Tibial artery (tissue), 4 donors: ENCODE measurements at regions not wholly inside any gene's neighbourhood (a gene's known extent, or its start where the extent isn't known, plus 50 kb on each side); places are given as distances from the start of the nearest gene placed in this dataset.

Experiments
- DNase-seq, 2 donors: peaks; one replicate each; pipeline ENCODE4 v3.0.0-alpha.2; 2019
- H3K27ac ChIP-seq, 2 donors: fragments of 200-600 bp; sonication (generic) in 1 of 2; 1 replicate in 1 of 2; 2 replicates in 1 of 2; pipeline ENCODE4 v1.5.1; 2018 to 2019; ENCODE audit warnings: mild to moderate bottlenecking in 1 of 2
- H3K27me3 ChIP-seq, 2 donors: fragments of 200-600 bp; sonication (generic) in 1 of 2; one replicate each; pipeline versions ENCODE4 v1.5.1 to v1.6.0; 2016 to 2019
- H3K36me3 ChIP-seq, 3 donors: fragments of 200-600 bp; sonication (generic) in 2 of 3; one replicate each; pipeline ENCODE4 v1.5.1; 2016 to 2019; ENCODE audit warnings: mild to moderate bottlenecking in 2 of 3
- H3K4me1 ChIP-seq, 4 donors: fragments of 200-600 bp; sonication (generic) in 2 of 4; 1 replicate in 3 of 4; 2 replicates in 1 of 4; pipeline ENCODE4 v1.5.1; 2016 to 2019
- H3K4me3 ChIP-seq, 2 donors: fragments of 200-600 bp; sonication (generic) in 1 of 2; 1 replicate in 1 of 2; 2 replicates in 1 of 2; pipeline ENCODE4 v1.5.1; 2018 to 2019; ENCODE audit warnings: mild to moderate bottlenecking in 2 of 2
- H3K9me3 ChIP-seq, 3 donors: fragments of 200-600 bp; sonication (generic) in 1 of 3; one replicate each; pipeline ENCODE4 v1.5.1; 2016 to 2019
- CTCF ChIP-seq, 2 experiments: fragments of 200-600 bp in 1 of 2; fragments of 450-650 bp in 1 of 2; IDR thresholded peaks; one replicate each; pipeline ENCODE4 v1.5.1; 2017 to 2019; ENCODE audit warnings: antibody characterized with exemption in 2 of 2, mild to moderate bottlenecking in 1 of 2, moderate library complexity in 1 of 2
- intact Hi-C: fragments of 100-400 bp; cut with DNase I; formaldehyde crosslinking; loops from one replicate; pipeline ENCODE4 v1.15.0; 2023; ENCODE audit warnings: low total_unique reads

GRCh38 chr15:53251523-53251922, 461.4 kb upstream of the ONECUT1 start:
- DNase-seq, result no peak
- H3K4me1 ChIP-seq, result no peaks in the 10 kb centered on the region

GRCh38 chr15:53247041-53247708, 457.0 kb upstream of the ONECUT1 start:
- no peak for TF ChIP-seq CTCF (IDR thresholded peaks at IDR 0.05)
- no peak overlapping the region for H3K27ac ChIP-seq
- no peaks in the 10 kb centered on the region for H3K36me3 ChIP-seq
- intact Hi-C loops, result no loop called here
- H3K4me3 ChIP-seq, result no peak overlapping the region
- H3K27me3 ChIP-seq, result no peaks in the 10 kb centered on the region
- H3K4me1 ChIP-seq, result no peaks in the 10 kb centered on the region
- H3K9me3 ChIP-seq, result no peaks in the 10 kb centered on the region
- DNase-seq, result no peak

More at GRCh38 chr15:53251523-53251922, 461.4 kb upstream of the ONECUT1 start:
- Histone ChIP-seq H3K4me3 (no peak overlapping the region), H3K27ac (no peak overlapping the region), H3K9me3 (no peaks in the 10 kb centered on the region), H3K27me3 (no peaks in the 10 kb centered on the region), H3K36me3 (no peaks in the 10 kb centered on the region)
- no peak for TF ChIP-seq CTCF (IDR thresholded peaks at IDR 0.05)
- intact Hi-C loops, result no loop called here

GRCh38 chr15:53246404-53246803, 456.3 kb upstream of the ONECUT1 start:
- no peaks in the 10 kb centered on the region for H3K27me3 ChIP-seq
- intact Hi-C loops, result no loop called here
- no peaks in the 10 kb centered on the region for H3K4me1 ChIP-seq

GRCh38 chr15:53233801-53234200, 443.7 kb upstream of the ONECUT1 start:
- Histone ChIP-seq H3K36me3 (no peaks in the 10 kb centered on the region), H3K27me3 (no peaks in the 10 kb centered on the region), H3K9me3 (no peaks in the 10 kb centered on the region), H3K4me1 (no peaks in the 10 kb centered on the region), H3K27ac (no peak overlapping the region), H3K4me3 (no peak overlapping the region)
- DNase-seq, result no peak
- TF ChIP-seq CTCF (IDR thresholded peaks at IDR 0.05), result no peak
- intact Hi-C loops, result no loop called here

More at GRCh38 chr15:53246404-53246803, 456.3 kb upstream of the ONECUT1 start:
- Histone ChIP-seq H3K9me3 (no peaks in the 10 kb centered on the region), H3K36me3 (no peaks in the 10 kb centered on the region), H3K4me3 (no peak overlapping the region), H3K27ac (no peak overlapping the region)
- no peak for TF ChIP-seq CTCF (IDR thresholded peaks at IDR 0.05)
- no peak for DNase-seq

- no peak for TF ChIP-seq CTCF (IDR thresholded peaks at IDR 0.05)
- Histone ChIP-seq H3K9me3 (no peaks in the 10 kb centered on the region), H3K4me1 (no peaks in the 10 kb centered on the region), H3K36me3 (no peaks in the 10 kb centered on the region), H3K27ac (no peak overlapping the region), H3K27me3 (no peaks in the 10 kb centered on the region), H3K4me3 (no peak overlapping the region)
- intact Hi-C loops, result no loop called here
- DNase-seq, result no peak
These were observed 440.3 kb upstream of the ONECUT1 start for GRCh38 chr15:53230473-53230872.

- H3K36me3 ChIP-seq, result no peaks in the 10 kb centered on the region
- no peak for DNase-seq
- no peak overlapping the region for H3K4me3 ChIP-seq
- H3K9me3 ChIP-seq, result no peaks in the 10 kb centered on the region
- no peaks in the 10 kb centered on the region for H3K27me3 ChIP-seq
- intact Hi-C loops, result no loop called here
- H3K27ac ChIP-seq, result no peak overlapping the region
- no peak for TF ChIP-seq CTCF (IDR thresholded peaks at IDR 0.05)
- H3K4me1 ChIP-seq, result no peaks in the 10 kb centered on the region
These were observed 436.4 kb upstream of the ONECUT1 start for GRCh38 chr15:53226559-53226958.
